Activated B cell treated with CpG ODN at 0.5 μM for 24 hours (primary cell): ENCODE measurements at regions not wholly inside any gene's neighbourhood (a gene's known extent, or its start where the extent isn't known, plus 50 kb on each side); places are given as distances from the start of the nearest gene placed in this dataset.

Experiments
- ATAC-seq: fragments of 200-7000 bp; cut with Tn5 transposase; one replicate; pipeline ENCODE4 v1.10.0; 2021; ENCODE audit warnings: low read depth, mild to moderate bottlenecking, moderate library complexity
- CTCF ChIA-PET: fragments of 350-600 bp; sonication (Branson Sonifier 250); formaldehyde crosslinking; loops from one replicate; lab custom pipeline; 2021; ENCODE audit warnings: antibody characterized with exemption; lab: Charles Lee
- POLR2A ChIA-PET: fragments of 350-600 bp; sonication (Branson Sonifier 250); formaldehyde crosslinking; loops from one replicate; lab custom pipeline; 2021; ENCODE audit warnings: antibody characterized with exemption; lab: Charles Lee
- DNase-seq: peaks from one replicate; pipeline ENCODE4 v3.0.0; 2022
- H3K27ac Mint-ChIP-seq: one replicate; pipeline ENCODE4 v1.8.0; 2020; ENCODE audit warnings: mixed read lengths
- H3K27me3 Mint-ChIP-seq: one replicate; pipeline ENCODE4 v1.8.0; 2021; ENCODE audit warnings: mixed read lengths
- H3K36me3 Mint-ChIP-seq: one replicate; pipeline ENCODE4 v1.8.0; 2021; ENCODE audit warnings: low read depth, mixed read lengths
- H3K4me1 Mint-ChIP-seq: one replicate; pipeline ENCODE4 v1.8.0; 2021; ENCODE audit warnings: mixed read lengths
- H3K4me3 Mint-ChIP-seq: one replicate; pipeline ENCODE4 v1.8.0; 2020; ENCODE audit warnings: mild to moderate bottlenecking, mixed read lengths
- H3K9me3 Mint-ChIP-seq: one replicate; pipeline ENCODE4 v1.8.0; 2020; ENCODE audit warnings: mixed read lengths
- intact Hi-C: fragments of 100-400 bp; cut with micrococcal nuclease; formaldehyde crosslinking; loops from one replicate; pipeline ENCODE4 v1.15.1; 2024
- TF ChIP-seq, protein P1 (sequence below): fragments of 200-600 bp; IDR thresholded peaks from one replicate; pipeline ENCODE4 v1.8.0; 2022; ENCODE audit warnings: antibody characterized with exemption, mild to moderate bottlenecking

- Mint-ChIP-seq H3K27ac (no peak overlapping the region), H3K27me3 (peaks cover 7% of the 10 kb centered on the region), H3K9me3 (no peaks in the 10 kb centered on the region), H3K4me3 (no peak overlapping the region), H3K4me1 (no peaks in the 10 kb centered on the region), H3K36me3 (no peaks in the 10 kb centered on the region)
- POLR2A ChIA-PET = no interaction called here
- TF ChIP-seq, protein P1, sequence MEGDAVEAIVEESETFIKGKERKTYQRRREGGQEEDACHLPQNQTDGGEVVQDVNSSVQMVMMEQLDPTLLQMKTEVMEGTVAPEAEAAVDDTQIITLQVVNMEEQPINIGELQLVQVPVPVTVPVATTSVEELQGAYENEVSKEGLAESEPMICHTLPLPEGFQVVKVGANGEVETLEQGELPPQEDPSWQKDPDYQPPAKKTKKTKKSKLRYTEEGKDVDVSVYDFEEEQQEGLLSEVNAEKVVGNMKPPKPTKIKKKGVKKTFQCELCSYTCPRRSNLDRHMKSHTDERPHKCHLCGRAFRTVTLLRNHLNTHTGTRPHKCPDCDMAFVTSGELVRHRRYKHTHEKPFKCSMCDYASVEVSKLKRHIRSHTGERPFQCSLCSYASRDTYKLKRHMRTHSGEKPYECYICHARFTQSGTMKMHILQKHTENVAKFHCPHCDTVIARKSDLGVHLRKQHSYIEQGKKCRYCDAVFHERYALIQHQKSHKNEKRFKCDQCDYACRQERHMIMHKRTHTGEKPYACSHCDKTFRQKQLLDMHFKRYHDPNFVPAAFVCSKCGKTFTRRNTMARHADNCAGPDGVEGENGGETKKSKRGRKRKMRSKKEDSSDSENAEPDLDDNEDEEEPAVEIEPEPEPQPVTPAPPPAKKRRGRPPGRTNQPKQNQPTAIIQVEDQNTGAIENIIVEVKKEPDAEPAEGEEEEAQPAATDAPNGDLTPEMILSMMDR = no peak
- intact Hi-C loops = no loop called here
- CTCF ChIA-PET = no interaction called here
- DNase-seq (no peak), ATAC-seq (no peak)
These were observed 99.9 kb upstream of the FAM20A start for GRCh38 chr17:68701046-68701445.

DNA sequence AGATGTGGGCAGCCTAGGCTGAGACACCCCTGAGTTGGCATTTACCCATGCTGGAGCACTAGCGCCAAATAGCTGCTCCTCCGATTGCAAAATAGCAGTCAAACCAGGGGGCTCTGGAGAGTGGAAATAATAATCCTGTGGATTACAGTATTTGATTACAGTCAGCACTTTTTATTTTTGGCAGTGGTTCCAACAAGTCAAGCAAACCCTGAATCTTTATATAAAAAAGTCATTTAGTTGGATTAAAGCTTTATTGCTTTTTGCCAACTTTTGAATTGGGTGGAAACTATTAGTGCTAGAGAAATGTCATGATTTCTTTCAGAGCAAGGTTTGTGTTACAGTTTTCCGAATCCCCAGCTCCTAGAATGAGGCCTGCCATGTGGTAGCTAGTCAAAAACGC lies 99.3 kb upstream of the FAM20A start:
- H3K27me3 Mint-ChIP-seq = peaks cover 7% of the 10 kb centered on the region
- ATAC-seq = no peak
- DNase-seq = no peak
- TF ChIP-seq, protein P1 = no peak
- no peaks in the 10 kb centered on the region for H3K9me3 Mint-ChIP-seq
- H3K36me3 Mint-ChIP-seq = no peaks in the 10 kb centered on the region
- no peaks in the 10 kb centered on the region for H3K4me1 Mint-ChIP-seq
- ChIA-PET POLR2A (no interaction called here), CTCF (no interaction called here)
- intact Hi-C loops = no loop called here
- no peak overlapping the region for H3K27ac Mint-ChIP-seq
- no peak overlapping the region for H3K4me3 Mint-ChIP-seq

DNA sequence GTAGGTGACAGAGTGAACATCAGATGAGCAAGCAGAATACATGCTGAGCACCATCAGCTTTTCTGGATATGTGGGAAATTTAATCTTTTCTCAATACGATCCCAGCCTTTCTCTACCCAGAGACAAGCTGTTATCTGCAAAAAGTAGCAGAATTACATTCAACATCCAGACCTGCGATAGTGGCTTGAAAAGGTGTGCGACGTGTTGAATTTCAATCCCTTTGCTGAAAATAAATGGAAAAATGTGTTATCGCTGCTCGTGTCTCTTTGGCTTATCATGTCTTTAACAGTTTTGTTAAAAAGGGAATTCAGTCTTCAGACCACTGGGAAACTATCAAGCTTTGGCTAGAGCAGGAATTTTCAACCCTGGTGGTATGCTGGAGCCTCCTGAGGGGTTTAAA lies 98.8 kb upstream of the FAM20A start:
- POLR2A ChIA-PET = no interaction called here
- ATAC-seq (no peak), DNase-seq (no peak)
- intact Hi-C loops = no loop called here
- Mint-ChIP-seq H3K27me3 (peaks cover 4% of the 10 kb centered on the region), H3K36me3 (no peaks in the 10 kb centered on the region), H3K4me1 (no peaks in the 10 kb centered on the region), H3K27ac (no peak overlapping the region), H3K9me3 (no peaks in the 10 kb centered on the region), H3K4me3 (no peak overlapping the region)
- CTCF ChIA-PET = no interaction called here
- TF ChIP-seq, protein P1 = no peak

DNA sequence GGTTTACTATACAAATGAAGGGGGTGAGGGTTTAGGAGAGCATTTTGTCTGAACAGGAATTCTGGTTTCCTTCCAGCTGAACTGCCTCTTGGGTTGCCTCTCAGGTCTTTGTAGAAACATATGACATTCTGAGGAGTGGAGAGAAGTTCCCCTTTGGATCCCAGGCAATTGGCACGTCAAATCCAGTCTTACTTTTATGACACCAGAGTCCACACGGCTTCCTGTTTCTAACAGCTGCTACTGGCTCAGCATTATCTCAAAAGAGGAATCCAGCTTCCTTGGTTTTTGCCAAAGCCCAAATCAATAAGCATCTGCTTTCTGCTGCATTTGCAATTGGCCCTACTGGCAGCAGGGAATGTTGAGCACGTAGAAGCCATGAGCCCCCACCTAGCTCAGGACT lies 97.6 kb upstream of the FAM20A start:
- CTCF ChIA-PET = no interaction called here

GRCh38 chr17:68697850-68698361 lies 96.7 kb upstream of the FAM20A start:
- ChIA-PET CTCF (no interaction called here), POLR2A (interaction anchor here (0.7 kb wide), 1 partner anchor 23 kb away, joined by 10 read pairs; no protein-coding TSS in a partner anchor)
- ATAC-seq (no peak), DNase-seq (no peak)
- H3K36me3 Mint-ChIP-seq = no peaks in the 10 kb centered on the region
- no peaks in the 10 kb centered on the region for H3K9me3 Mint-ChIP-seq
- peaks cover 2% of the 10 kb centered on the region for H3K27me3 Mint-ChIP-seq
- intact Hi-C loops = no loop called here
- H3K4me1 Mint-ChIP-seq = no peaks in the 10 kb centered on the region
- H3K4me3 Mint-ChIP-seq = no peak overlapping the region
- TF ChIP-seq, protein P1 = no peak
- no peak overlapping the region for H3K27ac Mint-ChIP-seq

More for the DNA sequence above, 97.6 kb upstream of the FAM20A start:
- ATAC-seq (no peak), DNase-seq (no peak)
- POLR2A ChIA-PET = interaction anchor here (0.7 kb wide), 1 partner anchor 22 kb away, joined by 10 read pairs; no protein-coding TSS in a partner anchor
- no peaks in the 10 kb centered on the region for H3K4me1 Mint-ChIP-seq
- H3K4me3 Mint-ChIP-seq = no peak overlapping the region
- H3K27ac Mint-ChIP-seq = no peak overlapping the region
- no peaks in the 10 kb centered on the region for H3K36me3 Mint-ChIP-seq
- peaks cover 2% of the 10 kb centered on the region for H3K27me3 Mint-ChIP-seq
- intact Hi-C loops = no loop called here
- TF ChIP-seq, protein P1 = no peak
- no peaks in the 10 kb centered on the region for H3K9me3 Mint-ChIP-seq
